HG03342 (cell line): ENCODE measurements at regions not wholly inside any gene's neighbourhood (a gene's known extent, or its start where the extent isn't known, plus 50 kb on each side); places are given as distances from the start of the nearest gene placed in this dataset.

Experiments
- ATAC-seq: cut with Tn5 transposase; IDR thresholded peaks from one replicate; pipeline ENCODE4 v1.9.1; 2021; ENCODE audit warnings: mild to moderate bottlenecking, moderate library complexity; ENCODE audit not compliant: unreplicated experiment

DNA sequence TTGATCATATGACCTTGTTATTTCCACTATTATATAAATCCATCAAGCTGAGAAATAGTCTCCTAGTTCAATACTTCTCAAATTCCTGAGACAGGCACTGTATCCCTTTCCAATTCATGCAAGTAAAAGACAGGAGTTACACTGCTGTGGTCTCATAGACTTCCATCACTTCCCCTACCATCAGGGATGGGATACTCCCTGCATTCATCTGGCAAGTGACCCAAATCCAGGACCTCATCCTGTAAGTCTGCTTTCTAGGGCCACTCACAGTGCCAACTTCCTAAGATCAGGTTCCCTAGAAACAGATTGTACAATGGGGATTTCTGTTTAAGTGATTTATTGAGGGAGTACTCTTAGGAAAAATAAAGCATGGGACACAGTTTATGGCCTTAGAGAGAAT is 424.0 kb upstream of the CDH7 start:
- no peak for ATAC-seq

- ATAC-seq = no peak
Measured at GRCh38 chr18:65322895-65323294, 427.9 kb upstream of the CDH7 start.

GRCh38 chr18:65298422-65298821 is 452.4 kb upstream of the CDH7 start:
- ATAC-seq = no peak

- ATAC-seq = no peak
Measured at GRCh38 chr18:65288908-65289307, 461.9 kb upstream of the CDH7 start.

DNA sequence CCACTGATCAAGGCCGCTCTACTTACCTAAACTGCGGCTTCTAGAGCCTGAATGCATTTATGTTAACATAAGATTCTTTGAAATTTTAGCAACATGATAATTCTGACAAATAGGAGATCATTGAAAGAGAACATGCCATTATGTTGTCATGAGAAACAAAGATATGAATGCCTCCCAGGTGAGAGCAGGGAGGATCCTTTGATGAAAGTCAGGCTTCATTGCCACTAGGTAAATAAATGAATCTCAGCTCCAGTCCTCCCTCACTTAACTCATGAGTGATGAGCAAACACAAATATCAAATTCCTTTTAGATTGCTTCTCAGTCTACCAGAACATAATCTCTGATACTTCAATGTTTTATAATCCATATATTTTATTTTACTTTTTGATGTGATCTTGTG is 463.2 kb upstream of the CDH7 start:
- ATAC-seq = no peak

DNA sequence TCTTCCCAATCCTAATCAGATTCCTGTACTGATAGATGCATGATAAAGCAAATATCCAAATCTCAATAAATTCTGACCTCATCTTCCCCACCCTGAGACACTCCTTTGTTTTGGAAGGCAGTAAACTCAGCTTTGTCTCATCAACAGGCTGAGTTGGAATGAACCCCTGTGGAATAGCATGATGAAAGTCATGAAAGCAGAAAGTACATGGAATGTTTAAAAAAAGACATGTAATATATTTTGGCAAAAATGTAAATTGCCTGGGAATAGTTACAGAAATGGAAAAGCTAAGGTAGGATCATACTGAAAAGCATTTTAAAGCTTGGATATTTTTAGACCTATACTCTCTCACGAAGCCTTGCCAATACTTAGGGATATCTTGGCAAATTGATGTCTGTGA is 468.7 kb upstream of the CDH7 start:
- ATAC-seq = no peak

- ATAC-seq = no peak
Measured at GRCh38 chr18:65279668-65280305, 471.0 kb upstream of the CDH7 start.

GRCh38 chr18:65278939-65279667 is 471.7 kb upstream of the CDH7 start:
- no peak for ATAC-seq

GRCh38 chr18:65269375-65269774 is 481.4 kb upstream of the CDH7 start:
- no peak for ATAC-seq

DNA sequence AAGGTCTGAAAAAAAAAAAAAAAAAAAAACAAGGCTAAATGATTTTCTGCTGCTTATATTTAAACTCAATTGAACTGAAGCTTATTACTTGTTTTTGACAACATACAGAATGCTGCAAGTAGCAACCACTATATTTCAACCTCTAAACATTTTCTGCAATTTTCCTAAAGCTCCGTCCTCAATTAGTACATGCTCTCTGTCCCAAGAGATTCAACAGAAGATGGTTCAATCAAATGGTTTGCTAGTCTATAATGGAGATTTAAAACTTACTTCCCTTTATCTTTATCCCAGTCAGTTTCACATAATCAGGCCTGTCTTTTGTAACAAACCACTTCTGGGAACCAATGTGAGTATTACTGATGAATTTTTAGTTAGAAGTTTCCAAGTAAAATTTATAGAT is 485.1 kb upstream of the CDH7 start:
- ATAC-seq = no peak

- no peak for ATAC-seq
Measured at GRCh38 chr18:65260030-65260429, 490.8 kb upstream of the CDH7 start.

DNA sequence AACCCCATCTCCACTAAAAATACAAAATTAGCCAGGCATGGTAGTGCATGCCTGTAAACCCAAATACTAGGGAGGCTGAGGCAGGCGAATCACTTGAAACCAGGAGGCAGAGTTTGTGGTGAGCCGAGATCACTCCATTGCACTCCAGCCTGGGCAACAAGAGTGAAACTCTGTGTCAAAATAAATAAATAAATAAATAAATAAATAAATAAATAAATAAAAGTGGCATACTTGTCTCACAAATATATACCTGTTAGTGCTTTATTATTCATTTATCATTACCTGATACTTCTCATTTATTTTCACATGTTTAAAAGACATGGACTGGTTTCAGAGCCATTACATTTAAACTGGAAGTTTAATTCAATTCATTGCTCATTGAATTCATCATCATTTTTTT is 491.4 kb upstream of the CDH7 start:
- no peak for ATAC-seq

- no peak for ATAC-seq
Measured at GRCh38 chr18:65257149-65257548, 493.7 kb upstream of the CDH7 start.

DNA sequence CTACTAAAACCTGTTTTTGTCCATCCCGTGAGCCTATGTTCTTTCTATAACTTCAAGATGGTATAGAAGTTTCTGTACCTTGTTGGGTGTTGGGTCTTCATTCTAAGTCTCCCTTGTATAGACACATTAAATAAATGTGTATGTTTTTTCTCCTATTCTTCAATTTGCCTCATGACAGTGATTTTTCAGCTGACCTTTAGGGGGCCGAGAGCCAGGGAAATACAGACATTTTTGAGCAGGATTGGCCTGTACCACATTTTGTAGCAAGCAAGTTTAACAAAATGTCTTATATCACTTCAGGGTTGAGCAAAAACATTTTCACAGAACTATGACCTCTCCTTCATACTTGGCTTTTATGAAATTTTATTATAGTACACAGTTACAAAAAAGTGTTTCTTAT is 495.4 kb upstream of the CDH7 start:
- ATAC-seq = no peak

DNA sequence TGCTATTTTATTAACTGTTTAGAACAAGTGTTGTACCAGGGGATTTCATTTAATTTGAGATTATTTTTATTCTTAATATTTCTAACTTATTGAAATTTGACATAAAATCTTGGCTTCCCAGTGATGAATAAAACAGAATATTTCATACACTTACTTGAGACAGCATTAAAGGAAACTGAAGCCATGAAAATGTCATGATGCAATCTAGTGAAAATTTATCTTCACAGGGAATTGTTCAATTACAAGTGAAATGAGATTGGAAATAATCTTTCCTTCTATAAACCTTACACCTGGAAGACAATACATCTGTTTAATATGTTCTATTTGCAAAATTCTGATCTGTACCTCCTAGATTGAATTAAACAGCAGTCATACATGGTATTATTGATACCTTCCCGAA is 511.0 kb upstream of the CDH7 start:
- ATAC-seq = no peak

DNA sequence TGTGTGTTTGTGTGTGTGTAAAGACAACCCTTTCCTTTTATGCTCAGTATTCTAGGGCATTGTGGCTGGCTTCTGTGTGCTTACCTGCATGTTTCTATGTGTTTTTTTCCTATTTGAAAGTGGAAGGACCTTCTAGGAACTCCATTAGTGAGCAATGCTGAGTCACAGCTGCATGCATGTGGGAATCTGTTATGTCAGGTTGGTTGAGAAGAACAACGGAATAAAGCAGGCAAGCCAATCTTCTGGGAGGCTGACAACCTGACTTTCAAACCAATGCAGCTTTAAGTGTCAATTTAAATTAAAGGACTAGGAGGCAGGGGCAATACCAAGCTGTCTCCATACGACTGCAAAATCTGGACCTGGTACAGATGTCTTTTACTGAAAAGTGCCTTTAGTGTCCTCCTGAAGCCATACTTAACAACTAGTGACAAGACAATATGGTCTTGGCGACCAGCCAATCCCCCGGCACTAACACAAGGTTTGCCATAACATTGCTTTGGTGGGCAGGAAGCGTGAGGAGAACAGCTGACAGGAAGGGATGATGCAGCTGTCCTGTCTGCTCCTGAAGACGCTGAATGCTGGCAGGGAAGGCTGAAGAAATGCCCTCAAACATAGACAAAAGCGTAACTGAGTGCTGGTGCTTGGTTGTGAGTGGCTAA is 514.7 kb upstream of the CDH7 start:
- ATAC-seq = no peak

DNA sequence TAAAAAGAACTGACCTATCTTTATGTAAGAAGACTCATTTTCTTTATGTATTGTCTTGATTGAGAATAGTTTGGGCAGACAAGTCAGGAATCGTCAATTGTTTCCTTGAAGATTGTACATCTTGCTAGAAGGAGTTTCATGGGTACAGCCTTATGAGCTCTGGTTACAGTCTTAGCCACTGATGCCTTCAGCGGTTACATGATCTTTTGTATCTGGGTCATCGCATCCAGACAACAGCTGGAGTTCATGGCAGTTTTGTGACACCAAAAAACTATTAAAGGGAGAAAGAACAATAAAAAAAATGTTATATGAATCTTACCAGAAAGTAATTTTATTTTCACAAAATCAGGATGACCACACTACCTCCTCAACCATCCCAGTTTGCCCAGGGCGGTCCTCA is 520.5 kb upstream of the CDH7 start:
- no peak for ATAC-seq

DNA sequence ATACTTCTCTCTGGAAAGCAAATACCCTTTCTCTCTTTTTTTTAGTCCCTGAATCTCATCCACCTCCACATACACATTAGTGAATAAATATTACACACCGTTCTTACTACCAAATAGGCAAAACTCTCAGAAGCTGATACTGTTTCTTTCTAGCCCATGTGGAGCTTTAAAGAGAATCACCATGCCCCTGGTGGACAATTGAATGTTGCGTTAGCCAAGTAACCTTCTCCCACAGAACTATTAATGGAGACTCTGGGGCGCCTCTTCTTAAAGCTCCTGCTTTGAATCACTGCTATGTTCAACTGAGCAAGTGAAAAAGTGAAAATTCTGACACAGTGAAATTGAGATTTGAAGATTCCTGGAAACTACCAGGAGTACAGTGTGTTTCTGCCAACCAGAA is 522.8 kb upstream of the CDH7 start:
- ATAC-seq = no peak

- no peak for ATAC-seq
Measured at GRCh38 chr18:65221736-65222135, 529.1 kb upstream of the CDH7 start.

GRCh38 chr18:65221115-65221514 is 529.7 kb upstream of the CDH7 start:
- ATAC-seq = no peak

- no peak for ATAC-seq
Measured at GRCh38 chr18:65215865-65216466, 534.8 kb upstream of the CDH7 start.

- ATAC-seq = no peak
Measured at GRCh38 chr18:65214456-65214855, 536.4 kb upstream of the CDH7 start.
